ENCODE measurements at regions not wholly inside any gene's neighbourhood (a gene's known extent, or its start where the extent isn't known, plus 50 kb on each side); places are given as distances from the start of the nearest gene placed in this dataset.

GRCh38 chr21:39110431-39110830, 72.8 kb downstream of the PSMG1 start:
- CTCF ChIA-PET, result no interaction called here
- H3K27me3 Mint-ChIP-seq, result peaks cover 3% of the 10 kb centered on the region
- no peaks in the 10 kb centered on the region for H3K9me3 Mint-ChIP-seq (ENCODE audit: low read depth)
- H3K4me1 Mint-ChIP-seq, result no peaks in the 10 kb centered on the region
- no peak for ATAC-seq
- peak; percentile 12 for DNase-seq
- no peak overlapping the region for H3K4me3 Mint-ChIP-seq
- H3K36me3 Mint-ChIP-seq, result no peaks in the 10 kb centered on the region
- H3K27ac Mint-ChIP-seq, result no peak overlapping the region

GRCh38 chr21:39109596-39110210, 73.5 kb downstream of the PSMG1 start:
- H3K27ac Mint-ChIP-seq, result no peak overlapping the region
- ATAC-seq, result no peak
- H3K9me3 Mint-ChIP-seq (ENCODE audit: low read depth), result no peaks in the 10 kb centered on the region
- CTCF ChIA-PET, result no interaction called here
- no peaks in the 10 kb centered on the region for H3K4me1 Mint-ChIP-seq
- H3K27me3 Mint-ChIP-seq, result peaks cover 5% of the 10 kb centered on the region
- no peak overlapping the region for H3K4me3 Mint-ChIP-seq
- DNase-seq, result peak; percentile 15
- no peaks in the 10 kb centered on the region for H3K36me3 Mint-ChIP-seq

- H3K27me3 Mint-ChIP-seq, result peaks cover 9% of the 10 kb centered on the region
- H3K36me3 Mint-ChIP-seq, result no peaks in the 10 kb centered on the region
- CTCF ChIA-PET, result no interaction called here
- no peak for ATAC-seq
- no peaks in the 10 kb centered on the region for H3K9me3 Mint-ChIP-seq (ENCODE audit: low read depth)
- no peaks in the 10 kb centered on the region for H3K4me1 Mint-ChIP-seq
- no peak overlapping the region for H3K4me3 Mint-ChIP-seq
- no peak overlapping the region for H3K27ac Mint-ChIP-seq
- DNase-seq, result peak; percentile 3
Measured at GRCh38 chr21:39109163-39109530, 74.1 kb downstream of the PSMG1 start.

GRCh38 chr21:39108291-39109162, 74.7 kb downstream of the PSMG1 start:
- CTCF ChIA-PET, result no interaction called here
- DNase-seq (peak; percentile 29), ATAC-seq (no peak)
- H3K27me3 Mint-ChIP-seq, result peaks cover 13% of the 10 kb centered on the region
- H3K4me3 Mint-ChIP-seq, result no peak overlapping the region
- no peak overlapping the region for H3K27ac Mint-ChIP-seq
- no peaks in the 10 kb centered on the region for H3K9me3 Mint-ChIP-seq (ENCODE audit: low read depth)
- H3K4me1 Mint-ChIP-seq, result no peaks in the 10 kb centered on the region
- no peaks in the 10 kb centered on the region for H3K36me3 Mint-ChIP-seq

GRCh38 chr21:39107739-39108138, 75.5 kb downstream of the PSMG1 start:
- Mint-ChIP-seq H3K4me3 (no peak overlapping the region), H3K36me3 (no peaks in the 10 kb centered on the region), H3K9me3 (ENCODE audit: low read depth) (no peaks in the 10 kb centered on the region), H3K27ac (no peak overlapping the region), H3K27me3 (peaks cover 17% of the 10 kb centered on the region), H3K4me1 (no peaks in the 10 kb centered on the region)
- CTCF ChIA-PET, result no interaction called here
- DNase-seq (peak; percentile 9), ATAC-seq (no peak)

- Mint-ChIP-seq H3K9me3 (ENCODE audit: low read depth) (no peaks in the 10 kb centered on the region), H3K4me1 (no peaks in the 10 kb centered on the region), H3K4me3 (no peak overlapping the region), H3K27me3 (peaks cover 19% of the 10 kb centered on the region), H3K36me3 (no peaks in the 10 kb centered on the region), H3K27ac (no peak overlapping the region)
- ATAC-seq (no peak), DNase-seq (peak; percentile 12)
- CTCF ChIA-PET, result no interaction called here
Measured at GRCh38 chr21:39106881-39107462, 76.3 kb downstream of the PSMG1 start.

- Mint-ChIP-seq H3K4me1 (no peaks in the 10 kb centered on the region), H3K36me3 (no peaks in the 10 kb centered on the region), H3K4me3 (no peak overlapping the region), H3K27ac (no peak overlapping the region), H3K9me3 (ENCODE audit: low read depth) (no peaks in the 10 kb centered on the region), H3K27me3 (peaks cover 24% of the 10 kb centered on the region)
- DNase-seq (no peak), ATAC-seq (no peak)
- CTCF ChIA-PET, result no interaction called here
Measured at GRCh38 chr21:39105836-39106235, 77.4 kb downstream of the PSMG1 start.

GRCh38 chr21:39105341-39105765, 77.9 kb downstream of the PSMG1 start:
- H3K36me3 Mint-ChIP-seq, result no peaks in the 10 kb centered on the region
- peaks cover 24% of the 10 kb centered on the region for H3K27me3 Mint-ChIP-seq
- ATAC-seq (no peak), DNase-seq (no peak)
- CTCF ChIA-PET, result no interaction called here
- no peaks in the 10 kb centered on the region for H3K4me1 Mint-ChIP-seq
- no peak overlapping the region for H3K27ac Mint-ChIP-seq
- no peaks in the 10 kb centered on the region for H3K9me3 Mint-ChIP-seq (ENCODE audit: low read depth)
- no peak overlapping the region for H3K4me3 Mint-ChIP-seq

- Mint-ChIP-seq H3K9me3 (ENCODE audit: low read depth) (no peaks in the 10 kb centered on the region), H3K27ac (no peak overlapping the region), H3K4me3 (no peak overlapping the region), H3K36me3 (no peaks in the 10 kb centered on the region), H3K4me1 (no peaks in the 10 kb centered on the region), H3K27me3 (peaks cover 24% of the 10 kb centered on the region)
- ATAC-seq (no peak), DNase-seq (no peak)
- CTCF ChIA-PET, result interaction anchor here (0.5 kb wide), 1 partner anchor 349 kb away, joined by 3 read pairs; no protein-coding TSS in a partner anchor
Measured at GRCh38 chr21:39104911-39105310, 78.3 kb downstream of the PSMG1 start.

- Mint-ChIP-seq H3K36me3 (no peaks in the 10 kb centered on the region), H3K27ac (no peak overlapping the region), H3K9me3 (ENCODE audit: low read depth) (no peaks in the 10 kb centered on the region), H3K27me3 (peaks cover 24% of the 10 kb centered on the region), H3K4me1 (no peaks in the 10 kb centered on the region), H3K4me3 (no peak overlapping the region)
- DNase-seq (no peak), ATAC-seq (no peak)
- CTCF ChIA-PET, result no interaction called here
Measured at GRCh38 chr21:39103689-39104088, 79.6 kb downstream of the PSMG1 start.

- Mint-ChIP-seq H3K4me3 (no peak overlapping the region), H3K4me1 (no peaks in the 10 kb centered on the region), H3K36me3 (no peaks in the 10 kb centered on the region), H3K9me3 (ENCODE audit: low read depth) (no peaks in the 10 kb centered on the region), H3K27ac (no peak overlapping the region), H3K27me3 (peaks cover 22% of the 10 kb centered on the region)
- DNase-seq (no peak), ATAC-seq (no peak)
- CTCF ChIA-PET, result no interaction called here
Measured at GRCh38 chr21:39099859-39100258, 83.4 kb downstream of the PSMG1 start.

GRCh38 chr21:39098696-39099200, 84.5 kb downstream of the PSMG1 start:
- Mint-ChIP-seq H3K4me1 (no peaks in the 10 kb centered on the region), H3K27ac (no peak overlapping the region), H3K36me3 (no peaks in the 10 kb centered on the region), H3K27me3 (peaks cover 16% of the 10 kb centered on the region), H3K9me3 (ENCODE audit: low read depth) (no peaks in the 10 kb centered on the region), H3K4me3 (no peak overlapping the region)
- ATAC-seq (no peak), DNase-seq (no peak)
- CTCF ChIA-PET, result no interaction called here

GRCh38 chr21:39097981-39098380, 85.3 kb downstream of the PSMG1 start:
- CTCF ChIA-PET, result no interaction called here
- no peaks in the 10 kb centered on the region for H3K36me3 Mint-ChIP-seq
- DNase-seq, result no peak
- H3K27ac Mint-ChIP-seq, result no peak overlapping the region
- H3K4me1 Mint-ChIP-seq, result no peaks in the 10 kb centered on the region
- H3K9me3 Mint-ChIP-seq (ENCODE audit: low read depth), result no peaks in the 10 kb centered on the region
- no peak for ATAC-seq
- H3K27me3 Mint-ChIP-seq, result peaks cover 10% of the 10 kb centered on the region
- H3K4me3 Mint-ChIP-seq, result no peak overlapping the region

GRCh38 chr21:39097335-39097861, 85.9 kb downstream of the PSMG1 start:
- no peaks in the 10 kb centered on the region for H3K36me3 Mint-ChIP-seq
- ATAC-seq (no peak), DNase-seq (no peak)
- no peaks in the 10 kb centered on the region for H3K9me3 Mint-ChIP-seq (ENCODE audit: low read depth)
- H3K27me3 Mint-ChIP-seq, result peaks cover 5% of the 10 kb centered on the region
- CTCF ChIA-PET, result no interaction called here
- H3K4me1 Mint-ChIP-seq, result no peaks in the 10 kb centered on the region
- no peak overlapping the region for H3K27ac Mint-ChIP-seq
- H3K4me3 Mint-ChIP-seq, result no peak overlapping the region

Data from activated CD8-positive, alpha-beta memory T cell treated with anti-CD3 and anti-CD28 coated beads, Interleukin-2, amount 10 ng/mL, durations not matched to agents 7 days and 5 days (primary cell).